ENCODE measurements at regions not wholly inside any gene's neighbourhood (a gene's known extent, or its start where the extent isn't known, plus 50 kb on each side); places are given as distances from the start of the nearest gene placed in this dataset.

DNA sequence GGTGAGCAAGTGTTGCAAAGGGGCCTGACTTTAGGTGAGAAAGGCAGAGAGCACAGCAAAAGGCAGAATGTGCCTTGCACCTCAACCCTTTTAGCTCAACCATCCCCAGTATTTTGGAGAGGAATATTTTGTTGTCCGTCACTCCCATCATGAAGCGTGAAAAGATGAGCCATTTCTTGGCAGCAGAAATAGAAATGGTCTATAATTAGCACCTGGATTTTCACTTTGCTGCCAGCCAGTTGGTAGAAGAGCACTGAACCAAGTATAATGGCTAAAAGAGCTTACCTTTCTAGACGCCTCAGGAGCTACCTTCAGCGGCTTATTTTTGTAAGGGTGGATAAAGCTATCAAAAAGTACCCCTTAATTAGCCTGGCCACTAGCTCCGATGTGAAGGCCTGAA, 406.7 kb downstream of the OCA2 start:
- H3K27me3 Mint-ChIP-seq, result no peaks in the 10 kb centered on the region
- no peaks in the 10 kb centered on the region for H3K4me1 ChIP-seq (ENCODE audit: control insufficient read depth, insufficient read depth, low read length, poor library complexity, severe bottlenecking)
- no peaks in the 10 kb centered on the region for H3K27me3 ChIP-seq (ENCODE audit: control insufficient read depth, insufficient read depth, low read length)
- H3K9me3 ChIP-seq (ENCODE audit: control insufficient read depth in 2 of 2, low read length in 2 of 2), result no peaks in the 10 kb centered on the region
- H3K4me3 Mint-ChIP-seq, result no peak overlapping the region
- no peak for ATAC-seq (ENCODE audit: low read depth in 2 of 2)
- no peak overlapping the region for H3K27ac ChIP-seq (ENCODE audit: insufficient read depth, low read length, poor library complexity, severe bottlenecking)
- no peak overlapping the region for H3K27ac Mint-ChIP-seq
- H3K4me1 Mint-ChIP-seq, result no peaks in the 10 kb centered on the region
- no peak for DNase-seq
- no peak overlapping the region for H3K4me3 ChIP-seq (ENCODE audit: low read depth, low read length)
- H3K36me3 ChIP-seq (ENCODE audit: control insufficient read depth, insufficient read depth, low read length), result no peaks in the 10 kb centered on the region
- no peaks in the 10 kb centered on the region for H3K36me3 Mint-ChIP-seq
- peaks cover 0 to 15% (median 5%) of the 10 kb centered on the region in 7 donors for H3K9me3 Mint-ChIP-seq

DNA sequence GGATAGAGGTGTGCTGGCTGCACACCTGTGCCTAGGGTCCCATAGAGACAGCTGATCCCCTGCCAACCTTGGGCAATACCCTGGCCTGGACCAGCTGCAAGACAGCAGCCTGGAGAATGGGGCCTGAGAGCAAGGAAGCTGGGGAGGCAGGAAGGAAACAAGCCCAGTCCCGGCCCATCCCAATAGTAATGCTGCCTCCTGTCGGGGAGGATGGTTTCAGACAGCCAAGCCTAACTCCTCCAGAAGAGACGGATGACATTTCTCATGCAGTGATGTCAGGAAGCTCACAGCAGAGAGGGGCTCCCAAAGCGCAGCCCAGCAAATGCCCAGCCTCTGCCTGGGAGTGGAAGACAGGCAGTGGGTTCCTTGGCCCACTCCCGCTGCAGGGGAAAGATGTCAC, 408.8 kb downstream of the OCA2 start:
- Histone ChIP-seq H3K4me1 (ENCODE audit: control insufficient read depth, insufficient read depth, low read length, poor library complexity, severe bottlenecking) (no peaks in the 10 kb centered on the region), H3K9me3 (ENCODE audit: control insufficient read depth in 2 of 2, low read length in 2 of 2) (no peaks in the 10 kb centered on the region), H3K27ac (ENCODE audit: insufficient read depth, low read length, poor library complexity, severe bottlenecking) (no peak overlapping the region), H3K4me3 (ENCODE audit: low read depth, low read length) (no peak overlapping the region), H3K27me3 (ENCODE audit: control insufficient read depth, insufficient read depth, low read length) (no peaks in the 10 kb centered on the region), H3K36me3 (ENCODE audit: control insufficient read depth, insufficient read depth, low read length) (no peaks in the 10 kb centered on the region)
- H3K9me3 Mint-ChIP-seq, result peaks cover 0 to 18% (median 6%) of the 10 kb centered on the region in 7 donors
- no peak overlapping the region for H3K27ac Mint-ChIP-seq
- no peaks in the 10 kb centered on the region for H3K36me3 Mint-ChIP-seq
- H3K27me3 Mint-ChIP-seq, result no peaks in the 10 kb centered on the region
- no peak overlapping the region for H3K4me3 Mint-ChIP-seq
- no peaks in the 10 kb centered on the region for H3K4me1 Mint-ChIP-seq
- no peak for DNase-seq
- ATAC-seq (ENCODE audit: low read depth in 2 of 2), result no peak

DNA sequence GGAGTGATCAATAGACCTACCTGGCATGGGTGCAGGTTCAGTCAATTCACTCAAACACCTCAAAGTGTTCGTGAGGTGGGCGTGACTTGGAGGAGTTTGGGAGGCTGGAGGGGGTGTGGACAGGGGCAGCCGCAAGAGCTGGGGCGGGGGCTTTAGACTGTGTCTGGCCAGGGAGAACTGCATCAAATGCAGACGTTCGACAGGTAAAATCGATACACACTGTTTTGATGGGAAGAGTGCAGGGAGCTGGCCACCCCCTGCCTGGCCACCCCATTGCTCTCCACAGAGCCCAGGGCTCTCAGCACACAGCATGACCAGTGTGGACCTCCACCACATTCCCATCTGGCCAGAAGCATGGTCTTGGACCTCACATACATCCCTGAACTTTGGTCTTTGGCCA, 412.1 kb downstream of the OCA2 start:
- Mint-ChIP-seq H3K27ac (no peak overlapping the region), H3K36me3 (no peaks in the 10 kb centered on the region), H3K4me1 (no peaks in the 10 kb centered on the region), H3K27me3 (no peaks in the 10 kb centered on the region), H3K9me3 (peaks cover 0 to 11% (median 5%) of the 10 kb centered on the region in 7 donors), H3K4me3 (no peak overlapping the region)
- no peak for DNase-seq
- Histone ChIP-seq H3K27ac (ENCODE audit: insufficient read depth, low read length, poor library complexity, severe bottlenecking) (no peak overlapping the region), H3K9me3 (ENCODE audit: control insufficient read depth in 2 of 2, low read length in 2 of 2) (no peaks in the 10 kb centered on the region), H3K36me3 (ENCODE audit: control insufficient read depth, insufficient read depth, low read length) (no peaks in the 10 kb centered on the region), H3K27me3 (ENCODE audit: control insufficient read depth, insufficient read depth, low read length) (no peaks in the 10 kb centered on the region), H3K4me1 (ENCODE audit: control insufficient read depth, insufficient read depth, low read length, poor library complexity, severe bottlenecking) (no peaks in the 10 kb centered on the region), H3K4me3 (ENCODE audit: low read depth, low read length) (no peak overlapping the region)
- ATAC-seq (ENCODE audit: low read depth in 2 of 2), result no peak

DNA sequence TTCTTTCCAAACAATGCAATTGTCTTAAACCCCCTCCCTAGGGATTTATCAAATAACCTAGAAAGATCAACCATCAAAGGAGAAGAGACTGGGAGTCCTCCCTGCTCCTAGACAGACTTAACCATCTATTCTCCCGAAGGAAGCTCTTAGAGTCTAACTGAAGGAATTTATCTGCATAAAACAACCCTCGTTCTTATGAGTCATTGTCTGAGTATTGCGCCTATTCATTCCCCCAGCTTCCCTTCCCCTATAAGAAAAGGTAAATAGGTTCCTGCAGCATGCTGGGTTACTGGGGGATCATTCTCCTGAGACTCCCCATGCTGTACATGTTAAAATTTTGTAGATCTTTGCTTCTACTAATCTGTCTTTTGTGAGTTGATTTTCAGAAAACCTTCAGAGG, 412.7 kb downstream of the OCA2 start:
- DNase-seq (no peak), ATAC-seq (ENCODE audit: low read depth in 2 of 2) (no peak)
- no peaks in the 10 kb centered on the region for H3K4me1 Mint-ChIP-seq
- no peaks in the 10 kb centered on the region for H3K36me3 Mint-ChIP-seq
- Histone ChIP-seq H3K27ac (ENCODE audit: insufficient read depth, low read length, poor library complexity, severe bottlenecking) (no peak overlapping the region), H3K9me3 (ENCODE audit: control insufficient read depth in 2 of 2, low read length in 2 of 2) (no peaks in the 10 kb centered on the region), H3K27me3 (ENCODE audit: control insufficient read depth, insufficient read depth, low read length) (no peaks in the 10 kb centered on the region), H3K36me3 (ENCODE audit: control insufficient read depth, insufficient read depth, low read length) (no peaks in the 10 kb centered on the region), H3K4me3 (ENCODE audit: low read depth, low read length) (no peak overlapping the region), H3K4me1 (ENCODE audit: control insufficient read depth, insufficient read depth, low read length, poor library complexity, severe bottlenecking) (no peaks in the 10 kb centered on the region)
- H3K9me3 Mint-ChIP-seq, result peaks cover 0 to 11% (median 4%) of the 10 kb centered on the region in 7 donors
- H3K4me3 Mint-ChIP-seq, result no peak overlapping the region
- no peak overlapping the region for H3K27ac Mint-ChIP-seq
- no peaks in the 10 kb centered on the region for H3K27me3 Mint-ChIP-seq

DNA sequence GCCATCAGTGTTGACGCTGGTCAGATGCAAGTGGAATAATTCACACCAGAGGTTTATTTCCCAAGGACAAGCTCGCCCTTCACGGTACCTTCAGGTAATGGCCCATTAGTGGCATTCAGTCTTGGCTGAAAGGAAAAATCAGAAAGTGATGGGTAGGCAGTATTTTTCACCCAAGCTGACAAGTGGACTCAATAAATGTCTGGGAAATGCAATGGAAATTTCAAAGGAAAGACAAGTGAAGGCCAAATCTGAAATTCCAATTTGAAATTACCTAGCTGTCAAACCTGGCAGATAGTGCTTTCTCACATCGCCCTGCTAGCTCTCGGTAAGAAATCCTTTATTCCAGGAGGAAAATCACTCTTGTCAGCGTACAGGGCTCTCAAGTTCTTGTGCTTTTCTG, 413.5 kb downstream of the OCA2 start:
- ATAC-seq (ENCODE audit: low read depth in 2 of 2) (no peak), DNase-seq (no peak)
- Mint-ChIP-seq H3K4me1 (no peaks in the 10 kb centered on the region), H3K9me3 (peaks cover 0 to 11% (median 4%) of the 10 kb centered on the region in 7 donors), H3K27me3 (no peaks in the 10 kb centered on the region), H3K36me3 (no peaks in the 10 kb centered on the region), H3K27ac (no peak overlapping the region), H3K4me3 (no peak overlapping the region)
- Histone ChIP-seq H3K27ac (ENCODE audit: insufficient read depth, low read length, poor library complexity, severe bottlenecking) (no peak overlapping the region), H3K27me3 (ENCODE audit: control insufficient read depth, insufficient read depth, low read length) (no peaks in the 10 kb centered on the region), H3K9me3 (ENCODE audit: control insufficient read depth in 2 of 2, low read length in 2 of 2) (no peaks in the 10 kb centered on the region), H3K4me1 (ENCODE audit: control insufficient read depth, insufficient read depth, low read length, poor library complexity, severe bottlenecking) (no peaks in the 10 kb centered on the region), H3K4me3 (ENCODE audit: low read depth, low read length) (no peak overlapping the region), H3K36me3 (ENCODE audit: control insufficient read depth, insufficient read depth, low read length) (no peaks in the 10 kb centered on the region)

DNA sequence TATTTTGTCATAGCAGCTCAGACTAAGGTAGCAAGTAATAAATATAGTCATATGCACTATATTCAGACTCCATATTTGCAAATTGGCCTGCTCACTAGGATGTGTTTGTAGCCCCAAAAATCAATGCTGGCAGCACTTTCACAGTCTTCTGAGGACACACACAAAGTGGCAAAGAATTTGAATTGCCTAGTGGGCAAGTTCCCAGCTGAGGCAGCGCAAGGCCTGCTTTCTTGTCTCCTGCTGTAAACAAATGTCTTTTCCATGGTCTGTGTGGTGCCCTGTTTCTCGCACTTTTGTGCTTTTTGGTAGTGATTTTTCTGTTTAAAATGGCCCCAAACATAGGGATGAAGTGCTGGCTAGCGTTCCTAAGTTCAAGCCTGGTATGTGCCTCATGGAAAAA, 416.0 kb downstream of the OCA2 start:
- no peak overlapping the region for H3K4me3 ChIP-seq (ENCODE audit: low read depth, low read length)
- Mint-ChIP-seq H3K27me3 (no peaks in the 10 kb centered on the region), H3K27ac (no peak overlapping the region), H3K36me3 (no peaks in the 10 kb centered on the region), H3K4me1 (no peaks in the 10 kb centered on the region), H3K4me3 (no peak overlapping the region), H3K9me3 (peaks cover 0 to 10% (median 0%) of the 10 kb centered on the region in 7 donors)
- no peaks in the 10 kb centered on the region for H3K9me3 ChIP-seq (ENCODE audit: control insufficient read depth in 2 of 2, low read length in 2 of 2)
- no peaks in the 10 kb centered on the region for H3K27me3 ChIP-seq (ENCODE audit: control insufficient read depth, insufficient read depth, low read length)
- no peaks in the 10 kb centered on the region for H3K4me1 ChIP-seq (ENCODE audit: control insufficient read depth, insufficient read depth, low read length, poor library complexity, severe bottlenecking)
- DNase-seq (no peak), ATAC-seq (ENCODE audit: low read depth in 2 of 2) (no peak)
- H3K27ac ChIP-seq (ENCODE audit: insufficient read depth, low read length, poor library complexity, severe bottlenecking), result no peak overlapping the region
- H3K36me3 ChIP-seq (ENCODE audit: control insufficient read depth, insufficient read depth, low read length), result no peaks in the 10 kb centered on the region

DNA sequence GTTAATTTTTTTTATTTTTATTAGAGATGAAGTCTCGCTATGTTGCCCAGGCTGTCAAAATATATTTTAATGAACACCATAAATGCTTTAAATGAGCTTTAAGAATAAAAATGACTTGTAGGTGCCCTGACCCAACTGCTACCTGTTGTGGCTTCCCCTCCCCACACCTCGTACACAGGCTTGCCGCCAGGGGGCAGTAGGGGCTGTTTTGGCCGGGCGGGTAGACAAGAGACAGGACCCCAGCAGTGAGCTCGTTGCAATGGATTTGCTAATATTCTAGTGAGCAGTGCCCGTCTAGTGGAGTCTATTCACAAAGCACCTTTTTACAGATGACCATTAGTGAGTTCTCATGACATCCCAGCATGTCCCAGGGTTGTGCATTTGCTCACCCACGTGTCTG, 418.1 kb downstream of the OCA2 start:
- Histone ChIP-seq H3K9me3 (ENCODE audit: control insufficient read depth in 2 of 2, low read length in 2 of 2) (no peaks in the 10 kb centered on the region), H3K4me1 (ENCODE audit: control insufficient read depth, insufficient read depth, low read length, poor library complexity, severe bottlenecking) (no peaks in the 10 kb centered on the region), H3K4me3 (ENCODE audit: low read depth, low read length) (no peak overlapping the region), H3K27ac (ENCODE audit: insufficient read depth, low read length, poor library complexity, severe bottlenecking) (no peak overlapping the region), H3K27me3 (ENCODE audit: control insufficient read depth, insufficient read depth, low read length) (no peaks in the 10 kb centered on the region), H3K36me3 (ENCODE audit: control insufficient read depth, insufficient read depth, low read length) (no peaks in the 10 kb centered on the region)
- Mint-ChIP-seq H3K36me3 (no peaks in the 10 kb centered on the region), H3K27ac (no peak overlapping the region), H3K4me3 (no peak overlapping the region), H3K4me1 (no peaks in the 10 kb centered on the region), H3K27me3 (no peaks in the 10 kb centered on the region), H3K9me3 (peaks cover 0 to 7% (median 0%) of the 10 kb centered on the region in 7 donors)
- DNase-seq (no peak), ATAC-seq (ENCODE audit: low read depth in 2 of 2) (no peak)

DNA sequence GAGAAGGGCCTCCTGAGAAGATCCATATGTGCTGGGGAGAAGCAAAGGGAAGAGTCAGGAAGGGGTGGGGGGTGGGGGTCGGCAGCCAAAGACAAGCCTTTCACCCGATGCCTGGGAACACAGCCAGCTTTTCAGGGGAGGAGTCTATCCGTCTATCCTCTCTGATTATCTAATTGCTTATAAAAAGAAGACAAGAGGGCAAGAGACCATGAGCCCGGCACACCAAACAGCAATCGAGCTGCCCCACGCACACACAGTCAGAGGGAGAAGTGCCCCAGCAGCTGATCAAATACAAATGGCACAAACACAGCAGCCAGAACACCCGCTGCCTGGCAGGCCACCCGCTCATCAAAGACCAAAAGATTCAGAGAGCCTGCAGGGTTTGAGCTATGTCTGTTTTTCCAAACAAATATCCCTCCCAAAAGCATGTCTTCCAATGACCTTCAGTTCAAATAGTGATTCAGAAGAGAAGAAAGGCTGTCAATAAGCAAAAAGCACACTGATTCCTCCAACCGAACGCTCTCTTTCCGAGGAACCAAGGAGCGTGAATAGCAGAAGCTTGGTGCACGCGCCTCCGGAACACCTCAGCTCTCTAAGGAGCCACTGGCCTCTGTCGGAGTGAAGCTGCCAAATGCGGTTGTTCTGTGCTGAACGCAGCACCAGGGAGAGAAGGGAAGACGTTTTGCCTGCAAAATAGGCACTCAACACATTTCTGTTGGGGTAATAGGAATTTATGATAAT, 419.2 kb downstream of the OCA2 start:
- no peaks in the 10 kb centered on the region for H3K27me3 Mint-ChIP-seq
- Histone ChIP-seq H3K9me3 (ENCODE audit: control insufficient read depth in 2 of 2, low read length in 2 of 2) (no peaks in the 10 kb centered on the region), H3K27me3 (ENCODE audit: control insufficient read depth, insufficient read depth, low read length) (no peaks in the 10 kb centered on the region), H3K4me1 (ENCODE audit: control insufficient read depth, insufficient read depth, low read length, poor library complexity, severe bottlenecking) (no peaks in the 10 kb centered on the region), H3K4me3 (ENCODE audit: low read depth, low read length) (no peak overlapping the region), H3K36me3 (ENCODE audit: control insufficient read depth, insufficient read depth, low read length) (no peaks in the 10 kb centered on the region), H3K27ac (ENCODE audit: insufficient read depth, low read length, poor library complexity, severe bottlenecking) (no peak overlapping the region)
- peaks cover 0 to 7% (median 0%) of the 10 kb centered on the region in 7 donors for H3K9me3 Mint-ChIP-seq
- no peak overlapping the region for H3K27ac Mint-ChIP-seq
- DNase-seq (no peak), ATAC-seq (ENCODE audit: low read depth in 2 of 2) (no peak)
- no peak overlapping the region for H3K4me3 Mint-ChIP-seq
- no peaks in the 10 kb centered on the region for H3K4me1 Mint-ChIP-seq
- H3K36me3 Mint-ChIP-seq, result no peaks in the 10 kb centered on the region

Measured in CD4-positive, CD25-positive, alpha-beta regulatory T cell (primary cell).